Tibial nerve (tissue), 4 donors: ENCODE measurements at regions not wholly inside any gene's neighbourhood (a gene's known extent, or its start where the extent isn't known, plus 50 kb on each side); places are given as distances from the start of the nearest gene placed in this dataset.
A peak's percentile ranks its signal among the peaks of the same experiment; 100 is the strongest.

Source experiments
- DNase-seq, 2 donors: peaks; one replicate each; pipeline ENCODE4 v3.0.0-alpha.2; 2019; ENCODE audit warnings: low spot score in 2 of 2
- H3K27ac ChIP-seq, 4 donors: fragments of 200-600 bp; sonication (generic) in 3 of 4; one replicate each; pipeline ENCODE4 v1.5.1; 2017 to 2019; ENCODE audit warnings: mild to moderate bottlenecking in 1 of 4
- H3K27me3 ChIP-seq, 2 donors: fragments of 200-600 bp; sonication (generic) in 1 of 2; one replicate each; pipeline versions ENCODE4 v1.5.1 to v1.6.0; 2017 to 2019
- H3K36me3 ChIP-seq, 3 donors: fragments of 200-600 bp; sonication (generic); one replicate each; pipeline ENCODE4 v1.5.1; 2018 to 2019
- H3K4me1 ChIP-seq, 4 donors: fragments of 200-600 bp; sonication (generic) in 3 of 4; one replicate each; pipeline ENCODE4 v1.5.1; 2017 to 2019
- H3K4me3 ChIP-seq, 4 donors: fragments of 200-600 bp; sonication (generic) in 3 of 4; one replicate each; pipeline ENCODE4 v1.5.1; 2017 to 2019; ENCODE audit warnings: mild to moderate bottlenecking in 1 of 4, moderate library complexity in 1 of 4
- H3K9me3 ChIP-seq, 4 donors: fragments of 200-600 bp; sonication (generic) in 3 of 4; one replicate each; pipeline ENCODE4 v1.5.1; 2017 to 2019
- CTCF ChIP-seq, 5 experiments: fragments of 200-600 bp in 3 of 5; fragments of 450-650 bp in 2 of 5; sonication (generic) in 3 of 5; IDR thresholded peaks; one replicate each; pipeline ENCODE4 v1.5.1; 2016 to 2019; ENCODE audit warnings: antibody characterized with exemption in 5 of 5, mild to moderate bottlenecking in 3 of 5, moderate library complexity in 2 of 5
- EP300 ChIP-seq, 2 donors: sonication (generic); formaldehyde crosslinking; IDR thresholded peaks; one replicate each; pipeline ENCODE4 v1.6.1; 2017; ENCODE audit warnings: antibody characterized with exemption in 2 of 2, mild to moderate bottlenecking in 1 of 2
- POLR2A ChIP-seq, 2 donors: fragments of 450-650 bp; IDR thresholded peaks; one replicate each; pipeline ENCODE4 v1.6.1; 2017; ENCODE audit warnings: antibody characterized with exemption in 2 of 2, mild to moderate bottlenecking in 2 of 2, moderate library complexity in 2 of 2
- WGBS, 2 donors: methylation state at CpG; one replicate each; pipeline ENCODE4 v1.1.5; 2018; 5-methylcytosine and 5-hydroxymethylcytosine counted together

GRCh38 chr2:216992056-216992675 is 132.3 kb upstream of the TNP1 start:
- Histone ChIP-seq H3K27me3 (no peaks in the 10 kb centered on the region), H3K9me3 (no peaks in the 10 kb centered on the region), H3K36me3 (no peaks in the 10 kb centered on the region), H3K4me1 (peaks cover 0 to 26% (median 0%) of the 10 kb centered on the region in 4 donors), H3K27ac (peak overlapping the region in 2 of 4 donors; percentile 1 to 32), H3K4me3 (no peak overlapping the region)
- DNase-seq, result no peak
- 58 to 61% methylated on average over 3 of the region's 3 CpGs for WGBS, 2 donors
- no peak for TF ChIP-seq POLR2A (IDR thresholded peaks at IDR 0.05)
- TF ChIP-seq EP300 (IDR thresholded peaks at IDR 0.05), result no peak

GRCh38 chr2:216991563-216991962 is 131.7 kb upstream of the TNP1 start:
- 22 to 24% methylated on average over 1 of the region's 1 CpG for WGBS, 2 donors
- Histone ChIP-seq H3K9me3 (no peaks in the 10 kb centered on the region), H3K27ac (peak overlapping the region in 2 of 4 donors; percentile 23 to 32), H3K4me3 (no peak overlapping the region), H3K4me1 (peaks cover 0 to 32% (median 0%) of the 10 kb centered on the region in 4 donors), H3K36me3 (no peaks in the 10 kb centered on the region), H3K27me3 (no peaks in the 10 kb centered on the region)
- no peak for TF ChIP-seq EP300 (IDR thresholded peaks at IDR 0.05)
- TF ChIP-seq CTCF (IDR thresholded peaks at IDR 0.05), result no peak
- TF ChIP-seq POLR2A (IDR thresholded peaks at IDR 0.05), result no peak
- DNase-seq, result peak in 1 of 2 donors; percentile 31

GRCh38 chr2:216989340-216990129 is 129.7 kb upstream of the TNP1 start:
- H3K4me3 ChIP-seq, result no peak overlapping the region
- H3K9me3 ChIP-seq, result no peaks in the 10 kb centered on the region
- 67 to 69% methylated on average over 5 of the region's 5 CpGs for WGBS, 2 donors
- peaks cover 0 to 47% (median 0%) of the 10 kb centered on the region in 4 donors for H3K4me1 ChIP-seq
- H3K36me3 ChIP-seq, result no peaks in the 10 kb centered on the region
- no peak for TF ChIP-seq POLR2A (IDR thresholded peaks at IDR 0.05)
- no peak for TF ChIP-seq CTCF (IDR thresholded peaks at IDR 0.05)
- no peak for TF ChIP-seq EP300 (IDR thresholded peaks at IDR 0.05)
- H3K27me3 ChIP-seq, result no peaks in the 10 kb centered on the region
- no peak for DNase-seq
- H3K27ac ChIP-seq, result no peak overlapping the region

- DNase-seq, result peak; percentile 49 to 83
- WGBS, 2 donors, result 53 to 71% methylated on average over 6 of the region's 6 CpGs
- H3K4me3 ChIP-seq, result no peak overlapping the region
- H3K9me3 ChIP-seq, result no peaks in the 10 kb centered on the region
- TF ChIP-seq EP300 (IDR thresholded peaks at IDR 0.05) (peak in 1 of 2 donors; percentile 91), POLR2A (IDR thresholded peaks at IDR 0.05) (no peak)
- H3K27ac ChIP-seq, result peak overlapping the region in 2 of 4 donors; percentile 36 to 45
- H3K4me1 ChIP-seq, result peaks cover 0 to 39% (median 0%) of the 10 kb centered on the region in 4 donors
- H3K36me3 ChIP-seq, result no peaks in the 10 kb centered on the region
- no peaks in the 10 kb centered on the region for H3K27me3 ChIP-seq
These were observed 127.5 kb upstream of the TNP1 start for GRCh38 chr2:216987252-216987821.

- no peak for DNase-seq
- no peaks in the 10 kb centered on the region for H3K27me3 ChIP-seq
- TF ChIP-seq EP300 (IDR thresholded peaks at IDR 0.05) (no peak), CTCF (IDR thresholded peaks at IDR 0.05) (no peak), POLR2A (IDR thresholded peaks at IDR 0.05) (no peak)
- peaks cover 0 to 25% (median 0%) of the 10 kb centered on the region in 4 donors for H3K4me1 ChIP-seq
- H3K36me3 ChIP-seq, result no peaks in the 10 kb centered on the region
- H3K27ac ChIP-seq, result peak overlapping the region in 1 of 4 donors; percentile 14
- WGBS, 2 donors, result 73 to 75% methylated on average over 13 of the region's 13 CpGs
- H3K9me3 ChIP-seq, result peaks cover 0 to 2% (median 0%) of the 10 kb centered on the region in 4 donors
- no peak overlapping the region for H3K4me3 ChIP-seq
These were observed 125.8 kb upstream of the TNP1 start for GRCh38 chr2:216985658-216986141.
